ENCODE measurements at regions not wholly inside any gene's neighbourhood (a gene's known extent, or its start where the extent isn't known, plus 50 kb on each side); places are given as distances from the start of the nearest gene placed in this dataset.

GRCh38 chr12:97397008-97397407, 65.6 kb upstream of the RMST start:
- ATAC-seq (no peak), DNase-seq (ENCODE audit: low spot score) (no peak), FAIRE-seq (no peak)
- POLR2A ChIA-PET, result no interaction called here
- Histone ChIP-seq H3K27ac (ENCODE audit: extremely low read length, insufficient read depth, low read length) (no peak overlapping the region), H3K9me3 (ENCODE audit: low read length) (no peaks in the 10 kb centered on the region), H3K4me2 (ENCODE audit: low read depth, low read length) (no peak overlapping the region), H3K4me3 (replicated peaks in 1 of 3; ENCODE audit: insufficient read depth in 1 of 3, low read depth in 2 of 3, low read length in 3 of 3) (no peak overlapping the region), H3K27me3 (ENCODE audit: control insufficient read depth in 1 of 2, insufficient read depth in 2 of 2, low read length in 2 of 2) (no peaks in the 10 kb centered on the region; a peak in 1 of 5 replicates), H3K4me1 (ENCODE audit: insufficient read depth, low read length) (peaks cover 18% of the 10 kb centered on the region), H4K20me1 (ENCODE audit: insufficient read depth, low read length) (no peaks in the 10 kb centered on the region), H2AFZ (ENCODE audit: low read length) (no peak overlapping the region), H3K9ac (ENCODE audit: insufficient read depth, low read depth, low read length) (no peak overlapping the region), H3K79me2 (ENCODE audit: insufficient read depth, low read length) (no peaks in the 10 kb centered on the region), H3K36me3 (replicated peaks in 1 of 2; ENCODE audit: control insufficient read depth in 1 of 2, insufficient read depth in 2 of 2, low read length in 2 of 2) (no peaks in the 10 kb centered on the region)
- CTCF ChIA-PET (ENCODE audit: low intra/inter-chr PET ratio, low total read pairs), result no interaction called here
- no peak for TF ChIP-seq ZBTB4 (CRISPR knock-in tag; IDR thresholded peaks at IDR 0.05; ENCODE audit: borderline replicate concordance)
- TF ChIP-seq ZNF652 (CRISPR knock-in tag; IDR thresholded peaks at IDR 0.05; ENCODE audit: borderline replicate concordance, low read depth), result 0 out of 2 replicates have a peak, but pooled peaks have one; percentile 23
- intact Hi-C loops (cut with micrococcal nuclease; ENCODE audit: unreplicated experiment) (no loop called here), in situ Hi-C loops (cut with HindIII; ENCODE audit: extremely low pct_ligation_motif_present, low pct_unique_long_range_greater_than_20kb) (no loop called here)
- WGBS (ENCODE audit: low lambda C conversion rate), result 60% methylated on average over 4 of the region's 4 CpGs
- BruUV-seq (replicated peaks), result no TSS peak

GRCh38 chr12:97398704-97399103, 63.9 kb upstream of the RMST start:
- Histone ChIP-seq H3K9ac (ENCODE audit: insufficient read depth, low read depth, low read length) (no peak overlapping the region), H3K4me2 (ENCODE audit: low read depth, low read length) (no peak overlapping the region), H3K27ac (ENCODE audit: extremely low read length, insufficient read depth, low read length) (no peak overlapping the region), H3K9me3 (ENCODE audit: low read length) (no peaks in the 10 kb centered on the region), H3K36me3 (replicated peaks in 1 of 2; ENCODE audit: control insufficient read depth in 1 of 2, insufficient read depth in 2 of 2, low read length in 2 of 2) (no peaks in the 10 kb centered on the region), H3K27me3 (ENCODE audit: control insufficient read depth in 1 of 2, insufficient read depth in 2 of 2, low read length in 2 of 2) (no peaks in the 10 kb centered on the region; a peak in 1 of 5 replicates), H4K20me1 (ENCODE audit: insufficient read depth, low read length) (no peaks in the 10 kb centered on the region), H3K79me2 (ENCODE audit: insufficient read depth, low read length) (no peaks in the 10 kb centered on the region), H3K4me1 (ENCODE audit: insufficient read depth, low read length) (peaks cover 18% of the 10 kb centered on the region), H3K4me3 (replicated peaks in 1 of 3; ENCODE audit: insufficient read depth in 1 of 3, low read depth in 2 of 3, low read length in 3 of 3) (no peak overlapping the region), H2AFZ (ENCODE audit: low read length) (no peak overlapping the region)
- 60% methylated on average over 4 of the region's 4 CpGs for WGBS (ENCODE audit: low lambda C conversion rate)
- POLR2A ChIA-PET, result no interaction called here
- FAIRE-seq (no peak), DNase-seq (ENCODE audit: low spot score) (no peak), ATAC-seq (no peak)
- intact Hi-C loops (cut with micrococcal nuclease; ENCODE audit: unreplicated experiment) (no loop called here), in situ Hi-C loops (cut with HindIII; ENCODE audit: extremely low pct_ligation_motif_present, low pct_unique_long_range_greater_than_20kb) (no loop called here)
- CTCF ChIA-PET (ENCODE audit: low intra/inter-chr PET ratio, low total read pairs), result no interaction called here
- no TSS peak for BruUV-seq (replicated peaks)
- TF ChIP-seq ZBTB49 (CRISPR knock-in tag; IDR thresholded peaks at IDR 0.05; ENCODE audit: borderline replicate concordance) (no peak), MTA1 (CRISPR knock-in tag; IDR thresholded peaks at IDR 0.05; ENCODE audit: borderline replicate concordance) (no peak), HNRNPK (IDR thresholded peaks at IDR 0.05; ENCODE audit: low read depth, low read length, poor library complexity, severe bottlenecking) (no peak), IKZF5 (CRISPR knock-in tag; IDR thresholded peaks at IDR 0.05) (no peak), THRA (CRISPR knock-in tag; IDR thresholded peaks at IDR 0.05; ENCODE audit: borderline replicate concordance) (no peak)
